Karpas-422 (cell line): ENCODE measurements at regions not wholly inside any gene's neighbourhood (a gene's known extent, or its start where the extent isn't known, plus 50 kb on each side); places are given as distances from the start of the nearest gene placed in this dataset. TPM values are rescaled to one million over a fixed set of nuclear protein-coding genes. Genes with fewer than 3 reads are reported as not detected.

Source experiments
- DNase-seq: peaks from one replicate; pipeline ENCODE4 v3.0.0-alpha.2; 2015
- H2AFZ ChIP-seq: fragments of 200-600 bp; sonication (generic); 2 replicates; pipeline ENCODE4 v1.6.1; 2014; ENCODE audit warnings: antibody characterized with exemption, low read length, mixed read lengths
- H3K27ac ChIP-seq: fragments of 200-600 bp; sonication (generic); 2 replicates; pipeline ENCODE4 v1.5.1; 2014; ENCODE audit warnings: mild to moderate bottlenecking, low read length, moderate library complexity
- H3K27me3 ChIP-seq: fragments of 200-600 bp; sonication (generic); 2 replicates; pipeline ENCODE4 v1.6.1; 2014; ENCODE audit warnings: low read length, mixed read lengths
- H3K36me3 ChIP-seq: fragments of 200-600 bp; sonication (generic); 2 replicates; pipeline ENCODE4 v1.6.1; 2014; ENCODE audit warnings: low read length, mixed read lengths; ENCODE audit not compliant: insufficient read depth
- H3K4me1 ChIP-seq: fragments of 200-600 bp; sonication (generic); 2 replicates; pipeline ENCODE4 v1.6.1; 2014; ENCODE audit warnings: mild to moderate bottlenecking, low read length, mixed read lengths
- H3K4me2 ChIP-seq: fragments of 200-600 bp; sonication (generic); 2 replicates; pipeline ENCODE4 v1.6.1; 2014; ENCODE audit warnings: low read length, low read depth, mild to moderate bottlenecking; ENCODE audit not compliant: poor library complexity, severe bottlenecking
- H3K4me3 ChIP-seq: fragments of 200-600 bp; sonication (generic); 2 replicates; pipeline ENCODE4 v1.5.1; 2014; ENCODE audit warnings: mild to moderate bottlenecking, antibody characterized with exemption, low read length, mixed read lengths
- H3K79me2 ChIP-seq: fragments of 200-600 bp; sonication (generic); 2 replicates; pipeline ENCODE4 v1.6.1; 2014; ENCODE audit warnings: mild to moderate bottlenecking, low read length, mixed read lengths
- H3K9ac ChIP-seq: fragments of 200-600 bp; sonication (generic); 2 replicates; pipeline ENCODE4 v1.6.0; 2014; ENCODE audit warnings: low read length
- H3K9me2 ChIP-seq: fragments of 200-600 bp; sonication (generic), shearing (Covaris generic); replicated peaks from 2 replicates; pipeline ENCODE4 v1.6.0; 2014; ENCODE audit warnings: mild to moderate bottlenecking, low read length, moderate library complexity; ENCODE audit not compliant: insufficient read depth
- H3K9me3 ChIP-seq: fragments of 300-700, 200-600 bp; sonication (generic); 2 replicates; pipeline ENCODE4 v1.6.1; 2014; ENCODE audit warnings: low read length, mixed read lengths
- H4K20me1 ChIP-seq: fragments of 200-600 bp; sonication (generic); 2 replicates; pipeline ENCODE4 v1.6.1; 2014; ENCODE audit warnings: mild to moderate bottlenecking, antibody characterized with exemption, low read length, low read depth; ENCODE audit not compliant: insufficient read depth
- small RNA-seq: library from RNA; depleted of rRNA; stranded (forward); fragments of <200 nt; gene quantifications from one replicate; pipeline ENCODE3, GENCODE V24; 2014

DNA sequence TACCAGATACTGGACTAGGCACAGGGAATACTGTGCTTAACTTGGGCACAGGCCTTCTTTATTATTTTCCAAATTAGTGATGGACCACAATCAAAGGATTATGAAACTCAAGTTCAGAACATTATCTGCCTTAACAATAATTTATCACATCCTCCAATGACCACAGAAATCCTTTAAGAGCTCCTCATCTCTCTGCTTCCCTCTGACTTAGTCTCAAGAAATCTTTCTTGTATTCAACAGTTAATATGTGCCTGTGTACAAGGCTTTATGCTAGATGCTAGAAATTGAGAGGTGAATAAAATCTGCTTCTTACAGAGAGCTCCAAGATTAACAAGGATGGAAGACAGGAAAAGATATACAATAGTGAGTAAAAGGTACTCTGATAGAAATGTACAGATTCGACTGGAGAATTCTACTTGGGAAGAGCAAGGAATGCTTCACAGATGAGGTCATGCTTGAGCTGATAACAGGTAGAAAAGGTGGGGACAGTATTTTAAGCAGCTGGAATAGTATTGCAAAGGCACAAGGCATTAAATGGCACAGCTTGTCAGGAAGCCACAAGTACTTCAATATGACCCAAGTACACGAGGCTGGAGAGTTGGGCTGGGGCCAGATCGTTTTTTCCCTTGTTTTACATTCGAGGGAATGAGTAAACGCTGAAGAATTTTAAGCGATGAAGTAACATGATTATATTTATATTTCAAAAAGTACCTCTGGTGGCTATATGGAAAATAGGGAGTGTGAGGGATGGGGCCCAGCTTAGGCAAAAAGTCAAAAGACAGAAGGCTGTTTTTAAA, 55.1 kb upstream of the ARID2 start:
- Histone ChIP-seq H3K36me3 (no peaks in the 10 kb centered on the region), H3K9ac (no peak overlapping the region), H3K9me2 (no peaks in the 10 kb centered on the region), H3K9me3 (no peaks in the 10 kb centered on the region), H4K20me1 (no peaks in the 10 kb centered on the region), H3K4me1 (no peaks in the 10 kb centered on the region), H3K27me3 (no peaks in the 10 kb centered on the region), H3K4me3 (no peak overlapping the region), H3K27ac (no peak overlapping the region), H2AFZ (no peak overlapping the region), H3K79me2 (no peaks in the 10 kb centered on the region), H3K4me2 (no peak overlapping the region)
- DNase-seq = no peak

DNA sequence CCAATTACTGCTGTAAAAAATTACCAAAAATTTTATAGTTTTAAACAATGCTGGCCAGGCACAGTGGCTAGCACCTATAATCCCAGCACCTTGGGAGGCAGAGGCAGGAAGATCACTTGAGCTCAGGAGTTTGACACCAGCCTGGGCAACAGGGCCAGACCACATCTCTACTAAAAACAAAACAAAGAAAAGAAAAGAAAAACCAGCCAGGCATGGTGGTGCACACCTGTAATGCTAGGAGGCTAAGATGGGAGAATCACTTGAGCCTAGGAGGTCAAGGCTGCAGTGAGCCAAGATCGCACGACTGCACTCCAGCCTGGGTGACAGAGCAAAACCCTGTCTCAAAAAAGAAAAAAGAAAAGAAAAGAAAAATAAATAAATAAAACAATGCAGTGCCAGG, 54.0 kb upstream of the ARID2 start:
- no peaks in the 10 kb centered on the region for H3K27me3 ChIP-seq
- no peaks in the 10 kb centered on the region for H3K4me1 ChIP-seq
- no peak for DNase-seq
- H3K4me2 ChIP-seq = no peak overlapping the region
- H3K9me2 ChIP-seq = no peaks in the 10 kb centered on the region
- no peaks in the 10 kb centered on the region for H3K36me3 ChIP-seq
- H3K9ac ChIP-seq = no peak overlapping the region
- no peak overlapping the region for H3K4me3 ChIP-seq
- H3K27ac ChIP-seq = no peak overlapping the region
- H2AFZ ChIP-seq = no peak overlapping the region
- no peaks in the 10 kb centered on the region for H3K79me2 ChIP-seq
- H3K9me3 ChIP-seq = no peaks in the 10 kb centered on the region
- no peaks in the 10 kb centered on the region for H4K20me1 ChIP-seq

Small RNAs in the stretch of these regions (small RNA-seq; reads per million reads assigned to genes)
- not detected for gene RF00026
